ENCODE measurements at regions not wholly inside any gene's neighbourhood (a gene's known extent, or its start where the extent isn't known, plus 50 kb on each side); places are given as distances from the start of the nearest gene placed in this dataset.

DNA sequence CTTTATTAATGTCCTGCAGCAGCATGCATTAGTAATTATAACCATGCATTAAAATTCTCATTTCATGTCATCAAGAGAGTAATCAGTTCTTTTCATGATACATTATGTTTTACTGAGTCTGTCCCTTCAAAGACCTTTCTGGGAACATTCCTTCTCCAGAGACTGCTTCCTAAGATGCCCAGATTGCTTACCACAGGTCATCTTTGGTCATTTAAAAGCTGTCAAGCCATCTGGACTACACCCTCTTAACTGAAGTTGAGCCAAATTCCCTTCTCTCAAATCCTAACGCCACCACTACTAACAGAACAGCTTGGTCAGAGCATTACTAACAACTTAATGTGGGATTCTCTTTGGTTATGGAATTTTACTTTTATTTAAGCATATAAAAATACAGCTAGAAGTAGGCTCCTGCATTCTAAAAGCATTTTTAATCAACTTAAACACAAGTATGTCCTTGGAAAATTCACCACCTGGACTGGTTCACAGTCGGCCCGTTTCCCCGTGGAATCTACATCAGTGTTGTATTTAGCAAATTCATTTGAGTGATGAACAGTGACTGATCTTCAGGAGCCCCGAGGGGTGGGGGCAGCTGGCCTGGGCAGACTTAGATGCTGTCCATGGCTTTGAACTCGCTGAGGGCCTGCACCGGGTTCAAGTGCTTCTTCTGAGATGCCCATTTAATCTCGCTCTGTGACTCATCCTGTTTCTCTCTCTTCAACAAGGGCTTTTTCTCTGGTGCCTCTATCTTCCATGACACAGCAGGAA, 92.8 kb upstream of the CCDC112 start:
- H3K36me3 ChIP-seq (ENCODE audit: control insufficient read depth in 4 of 4, insufficient read depth in 4 of 4, low read length in 4 of 4): no peaks in the 10 kb centered on the region
- TF ChIP-seq, protein P1, sequence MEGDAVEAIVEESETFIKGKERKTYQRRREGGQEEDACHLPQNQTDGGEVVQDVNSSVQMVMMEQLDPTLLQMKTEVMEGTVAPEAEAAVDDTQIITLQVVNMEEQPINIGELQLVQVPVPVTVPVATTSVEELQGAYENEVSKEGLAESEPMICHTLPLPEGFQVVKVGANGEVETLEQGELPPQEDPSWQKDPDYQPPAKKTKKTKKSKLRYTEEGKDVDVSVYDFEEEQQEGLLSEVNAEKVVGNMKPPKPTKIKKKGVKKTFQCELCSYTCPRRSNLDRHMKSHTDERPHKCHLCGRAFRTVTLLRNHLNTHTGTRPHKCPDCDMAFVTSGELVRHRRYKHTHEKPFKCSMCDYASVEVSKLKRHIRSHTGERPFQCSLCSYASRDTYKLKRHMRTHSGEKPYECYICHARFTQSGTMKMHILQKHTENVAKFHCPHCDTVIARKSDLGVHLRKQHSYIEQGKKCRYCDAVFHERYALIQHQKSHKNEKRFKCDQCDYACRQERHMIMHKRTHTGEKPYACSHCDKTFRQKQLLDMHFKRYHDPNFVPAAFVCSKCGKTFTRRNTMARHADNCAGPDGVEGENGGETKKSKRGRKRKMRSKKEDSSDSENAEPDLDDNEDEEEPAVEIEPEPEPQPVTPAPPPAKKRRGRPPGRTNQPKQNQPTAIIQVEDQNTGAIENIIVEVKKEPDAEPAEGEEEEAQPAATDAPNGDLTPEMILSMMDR (IDR thresholded peaks at IDR 0.05; ENCODE audit: control extremely low read depth, extremely low read depth): no peak
- 62 to 80% methylated on average over 8 of the region's 8 CpGs for WGBS, 2 donors
- DNase-seq (peak in 2 of 3 donors; percentile 66 to 67), ATAC-seq (ENCODE audit: insufficient read depth, low FRiP score) (no peak)
- no peaks in the 10 kb centered on the region for H3K27me3 ChIP-seq (ENCODE audit: control insufficient read depth in 3 of 3, insufficient read depth in 3 of 3, low read length in 2 of 3)
- no peak overlapping the region for H3K27ac ChIP-seq (ENCODE audit: low read depth in 1 of 2, low read length in 1 of 2)
- H3K9me3 ChIP-seq (ENCODE audit: control insufficient read depth in 4 of 4, insufficient read depth in 3 of 4, low read length in 3 of 4): peaks cover 0 to 2% (median 0%) of the 10 kb centered on the region in 4 donors
- peaks cover 0 to 17% (median 5%) of the 10 kb centered on the region in 5 donors for H3K4me1 ChIP-seq (ENCODE audit: control insufficient read depth in 5 of 5, insufficient read depth in 5 of 5, low read length in 5 of 5)
- H3K9ac ChIP-seq (ENCODE audit: insufficient read depth in 1 of 2, low read length in 2 of 2): no peak overlapping the region
- H3K4me3 ChIP-seq: no peak overlapping the region

GRCh38 chr5:115388240-115388639, 91.8 kb upstream of the CCDC112 start:
- Histone ChIP-seq H3K4me3 (no peak overlapping the region), H3K27ac (ENCODE audit: low read depth in 1 of 2, low read length in 1 of 2) (no peak overlapping the region), H3K4me1 (ENCODE audit: control insufficient read depth in 5 of 5, insufficient read depth in 5 of 5, low read length in 5 of 5) (peaks cover 0 to 17% (median 5%) of the 10 kb centered on the region in 5 donors), H3K9me3 (ENCODE audit: control insufficient read depth in 4 of 4, insufficient read depth in 3 of 4, low read length in 3 of 4) (peaks cover 0 to 2% (median 0%) of the 10 kb centered on the region in 4 donors), H3K36me3 (ENCODE audit: control insufficient read depth in 4 of 4, insufficient read depth in 4 of 4, low read length in 4 of 4) (no peaks in the 10 kb centered on the region), H3K9ac (ENCODE audit: insufficient read depth in 1 of 2, low read length in 2 of 2) (no peak overlapping the region), H3K27me3 (ENCODE audit: control insufficient read depth in 3 of 3, insufficient read depth in 3 of 3, low read length in 2 of 3) (no peaks in the 10 kb centered on the region)
- ATAC-seq (ENCODE audit: insufficient read depth, low FRiP score): no peak
- peak in 1 of 3 donors; percentile 12 for DNase-seq
- 82 to 91% methylated on average over 4 of the region's 4 CpGs for WGBS, 2 donors
- TF ChIP-seq, protein P1 (IDR thresholded peaks at IDR 0.05; ENCODE audit: control extremely low read depth, extremely low read depth): no peak

GRCh38 chr5:115387816-115388215, 91.4 kb upstream of the CCDC112 start:
- Histone ChIP-seq H3K4me1 (ENCODE audit: control insufficient read depth in 5 of 5, insufficient read depth in 5 of 5, low read length in 5 of 5) (peaks cover 0 to 17% (median 5%) of the 10 kb centered on the region in 5 donors), H3K9ac (ENCODE audit: insufficient read depth in 1 of 2, low read length in 2 of 2) (no peak overlapping the region), H3K9me3 (ENCODE audit: control insufficient read depth in 4 of 4, insufficient read depth in 3 of 4, low read length in 3 of 4) (peaks cover 0 to 2% (median 0%) of the 10 kb centered on the region in 4 donors), H3K36me3 (ENCODE audit: control insufficient read depth in 4 of 4, insufficient read depth in 4 of 4, low read length in 4 of 4) (no peaks in the 10 kb centered on the region), H3K27me3 (ENCODE audit: control insufficient read depth in 3 of 3, insufficient read depth in 3 of 3, low read length in 2 of 3) (no peaks in the 10 kb centered on the region), H3K4me3 (no peak overlapping the region), H3K27ac (ENCODE audit: low read depth in 1 of 2, low read length in 1 of 2) (no peak overlapping the region)
- WGBS, 2 donors: 64 to 88% methylated on average over 2 of the region's 2 CpGs
- ATAC-seq (ENCODE audit: insufficient read depth, low FRiP score): no peak
- TF ChIP-seq, protein P1 (IDR thresholded peaks at IDR 0.05; ENCODE audit: control extremely low read depth, extremely low read depth): no peak
- no peak for DNase-seq
